GM23248 (cell line): ENCODE measurements at regions not wholly inside any gene's neighbourhood (a gene's known extent, or its start where the extent isn't known, plus 50 kb on each side); places are given as distances from the start of the nearest gene placed in this dataset.

ENCODE experiments used
- DNase-seq: peaks from one replicate; pipeline ENCODE4 v3.0.0-alpha.2; 2015
- H2AFZ ChIP-seq: fragments of 200-600 bp; sonication (generic); 2 replicates; pipeline ENCODE4 v1.6.1; 2016; ENCODE audit warnings: antibody characterized with exemption
- H3F3A ChIP-seq: fragments of 200-600 bp; sonication (generic); 2 replicates; pipeline ENCODE4 v1.6.1; 2016; ENCODE audit warnings: mild to moderate bottlenecking, antibody characterized with exemption, mixed run types; ENCODE audit not compliant: insufficient read depth
- H3K27ac ChIP-seq: fragments of 200-600 bp; sonication (generic); 2 replicates; pipeline ENCODE4 v1.5.1; 2016; ENCODE audit warnings: mild to moderate bottlenecking
- H3K27me3 ChIP-seq: fragments of 200-600 bp; sonication (generic); replicated peaks from 2 replicates; pipeline ENCODE4 v1.6.1; 2016; ENCODE audit warnings: mild to moderate bottlenecking; ENCODE audit not compliant: insufficient read depth
- H3K36me3 ChIP-seq: fragments of 200-600 bp; sonication (generic); 2 replicates; pipeline ENCODE4 v1.6.1; 2016; ENCODE audit warnings: low read depth, mild to moderate bottlenecking
- H3K4me1 ChIP-seq: fragments of 200-600 bp; sonication (generic); 2 replicates; pipeline ENCODE4 v1.6.1; 2016; ENCODE audit warnings: mild to moderate bottlenecking; ENCODE audit not compliant: insufficient read depth
- H3K4me2 ChIP-seq: fragments of 200-600 bp; sonication (generic); one replicate; pipeline ENCODE4 v1.6.1; 2016; ENCODE audit warnings: mild to moderate bottlenecking; ENCODE audit not compliant: unreplicated experiment
- H3K4me3 ChIP-seq: fragments of 200-600 bp; sonication (generic); 2 replicates; pipeline ENCODE4 v1.5.1; 2016; ENCODE audit warnings: mild to moderate bottlenecking
- H3K79me2 ChIP-seq: fragments of 200-600 bp; sonication (generic); 2 replicates; pipeline ENCODE4 v1.6.1; 2016; ENCODE audit warnings: mild to moderate bottlenecking; ENCODE audit not compliant: insufficient read depth
- H3K9ac ChIP-seq: fragments of 200-600 bp; sonication (generic); 2 replicates; pipeline ENCODE4 v1.6.1; 2016; ENCODE audit warnings: mild to moderate bottlenecking
- H3K9me2 ChIP-seq: fragments of 200-600 bp; sonication (generic); 2 replicates; pipeline ENCODE4 v1.6.1; 2016; ENCODE audit warnings: mixed run types, mild to moderate bottlenecking, moderate library complexity; ENCODE audit not compliant: insufficient read depth
- H3K9me3 ChIP-seq: fragments of 200-600 bp; sonication (generic); one replicate; pipeline ENCODE4 v1.6.1; 2017; ENCODE audit warnings: low read depth
- H4K20me1 ChIP-seq: fragments of 200-600 bp; sonication (generic); 2 replicates; pipeline ENCODE4 v1.6.0; 2016; ENCODE audit not compliant: insufficient read depth
- EZH2 ChIP-seq: fragments of 200-600 bp; sonication (generic); IDR thresholded peaks from 2 replicates; pipeline ENCODE4 v1.6.1; 2018; ENCODE audit warnings: antibody characterized with exemption, mild to moderate bottlenecking; ENCODE audit not compliant: insufficient read depth, poor library complexity, severe bottlenecking
- EZH2phosphoT487 ChIP-seq: fragments of 200-600 bp; sonication (generic); IDR thresholded peaks from 2 replicates; pipeline ENCODE4 v1.6.1; 2018; ENCODE audit warnings: antibody characterized with exemption, moderate library complexity, mild to moderate bottlenecking, low read depth; ENCODE audit not compliant: insufficient read depth
- WGBS, 2 experiments: methylation state at CpG; one replicate each; pipeline ENCODE4 v1.1.6; 2015 to 2017; ENCODE audit warnings: low lambda C conversion rate in 2 of 2, low coverage in 1 of 2; ENCODE audit errors: missing lambda C conversion rate in 2 of 2; 5-methylcytosine and 5-hydroxymethylcytosine counted together
- in situ Hi-C: fragments of 300-500 bp; cut with MboI; formaldehyde crosslinking; loops from 2 replicates; pipeline ENCODE4 v1.15.0; 2020

DNA sequence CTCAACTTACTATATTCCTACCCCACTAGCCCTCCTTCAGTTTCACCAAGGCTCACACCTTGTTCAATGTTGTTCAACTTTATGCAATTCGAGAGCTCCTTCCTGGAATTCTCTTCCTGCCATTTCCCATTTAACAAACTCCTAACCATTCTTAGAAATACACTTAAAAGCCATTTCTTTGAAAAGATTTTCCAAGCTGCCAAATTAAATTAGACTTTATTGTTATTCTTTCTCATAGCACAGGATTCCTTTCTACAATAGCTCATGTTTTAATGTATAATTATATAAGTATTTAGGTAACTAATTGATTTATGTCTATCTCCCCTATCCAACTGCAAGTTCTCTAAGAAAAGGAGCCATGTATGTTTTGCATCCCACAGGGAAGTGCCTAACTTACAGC is 52.7 kb upstream of the CTSC start:
- Histone ChIP-seq H4K20me1 (no peaks in the 10 kb centered on the region), H3F3A (no peaks in the 10 kb centered on the region), H3K27ac (no peak overlapping the region), H3K9me3 (no peaks in the 10 kb centered on the region), H3K4me2 (no peak overlapping the region), H3K79me2 (no peaks in the 10 kb centered on the region), H3K4me3 (no peak overlapping the region), H3K27me3 (no peaks in the 10 kb centered on the region), H3K9me2 (no peaks in the 10 kb centered on the region), H3K4me1 (no peaks in the 10 kb centered on the region), H2AFZ (no peak overlapping the region), H3K9ac (no peak overlapping the region), H3K36me3 (no peaks in the 10 kb centered on the region)
- TF ChIP-seq EZH2phosphoT487 = no peak
- TF ChIP-seq EZH2 = no peak
- DNase-seq = no peak
- 55 to 59% methylated on average over 1 of the region's 1 CpG for WGBS, 2 experiments
- in situ Hi-C loops = no loop called here

DNA sequence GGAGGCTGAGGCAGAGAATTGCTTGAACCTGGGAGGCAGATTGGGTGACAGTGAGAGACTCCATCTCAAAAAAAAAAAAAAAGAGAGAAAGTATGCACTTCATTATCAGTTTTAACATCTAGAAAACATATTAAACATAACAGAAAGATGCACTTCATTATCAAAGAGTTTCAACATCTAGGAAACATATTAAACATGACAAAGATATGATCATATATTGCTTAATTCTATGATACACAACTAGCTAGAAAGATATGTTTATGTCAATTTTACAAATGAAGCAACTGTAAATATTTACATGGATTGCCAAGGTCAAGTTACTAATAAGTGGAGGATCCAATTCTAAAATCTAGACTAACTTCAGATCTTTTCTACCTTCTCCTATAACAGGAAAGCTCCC is 50.4 kb upstream of the CTSC start:
- H3K9me3 ChIP-seq = no peaks in the 10 kb centered on the region
- no peaks in the 10 kb centered on the region for H3K79me2 ChIP-seq
- peaks cover 5% of the 10 kb centered on the region; the same call in 1 of the 2 replicates for H3F3A ChIP-seq
- TF ChIP-seq EZH2phosphoT487 (no peak), EZH2 (no peak)
- peaks cover 6% of the 10 kb centered on the region; the same call in 1 of the 2 replicates for H3K4me1 ChIP-seq
- H3K27ac ChIP-seq = no peak overlapping the region
- H3K9ac ChIP-seq = no peak overlapping the region
- no peak for DNase-seq
- no peaks in the 10 kb centered on the region for H4K20me1 ChIP-seq
- in situ Hi-C loops = no loop called here
- H3K4me2 ChIP-seq = no peak overlapping the region
- H2AFZ ChIP-seq = no peak overlapping the region
- no peaks in the 10 kb centered on the region for H3K27me3 ChIP-seq
- H3K9me2 ChIP-seq = no peaks in the 10 kb centered on the region
- H3K36me3 ChIP-seq = no peaks in the 10 kb centered on the region
- no peak overlapping the region for H3K4me3 ChIP-seq
